IMR-90 (cell line): ENCODE measurements at regions not wholly inside any gene's neighbourhood (a gene's known extent, or its start where the extent isn't known, plus 50 kb on each side); places are given as distances from the start of the nearest gene placed in this dataset.

ENCODE experiments used
- ATAC-seq: fragments of 200-7000 bp; cut with Tn5 transposase; 2 replicates; pipeline ENCODE4 v1.9.1; 2020; ENCODE audit warnings: low read depth, mild to moderate bottlenecking, moderate library complexity
- BruUV-seq: library from RNA; stranded (reverse); fragments of 400-500 nt; replicated peaks from 2 replicates; lab custom pipeline; 2021; lab: Mats Ljungman, UMichigan
- CTCF ChIA-PET: fragments of 300-600 bp; formaldehyde crosslinking; extraction: SDS; loops from one replicate; lab custom pipeline; 2021; ENCODE audit warnings: antibody characterized with exemption; lab: Yijun Ruan, JAX
- POLR2A ChIA-PET: fragments of 300-600 bp; sonication (Branson Sonifier 250); formaldehyde crosslinking; loops from one replicate; lab custom pipeline; 2022; ENCODE audit warnings: antibody characterized with exemption; ENCODE audit not compliant: unreplicated experiment; lab: Charles Lee
- DNase-seq: peaks from one replicate; pipeline ENCODE4 v3.0.0; 2013
- H2AFZ ChIP-seq: replicated peaks from 2 replicates; pipeline ENCODE3; 2013; ENCODE audit warnings: low read length, mild to moderate bottlenecking; ENCODE audit not compliant: poor library complexity
- H2AK5ac ChIP-seq: 2 replicates; pipeline ENCODE4 v1.6.1; 2013; ENCODE audit warnings: low read depth, low read length, inconsistent platforms
- H2AK9ac ChIP-seq: replicated peaks from 2 replicates; pipeline ENCODE3; 2013; ENCODE audit warnings: mild to moderate bottlenecking, low read depth, low read length, moderate library complexity; ENCODE audit not compliant: poor library complexity
- H2BK120ac ChIP-seq: 2 replicates; pipeline ENCODE4 v1.6.1; 2013; ENCODE audit warnings: low read depth, low read length, inconsistent platforms
- H2BK15ac ChIP-seq: 3 replicates; pipeline ENCODE4 v1.6.1; 2013; ENCODE audit warnings: low read depth, low read length, inconsistent platforms
- H2BK20ac ChIP-seq: 2 replicates; pipeline ENCODE4 v1.6.1; 2013; ENCODE audit warnings: low read depth, mild to moderate bottlenecking, inconsistent platforms, low read length, moderate library complexity
- H2BK5ac ChIP-seq: 2 replicates; pipeline ENCODE4 v1.6.1; 2013; ENCODE audit warnings: mild to moderate bottlenecking, low read depth, low read length, inconsistent platforms; ENCODE audit not compliant: poor library complexity, severe bottlenecking
- H3K14ac ChIP-seq: replicated peaks from 2 replicates; pipeline ENCODE4 v1.6.1; 2013; ENCODE audit warnings: low read depth, low read length, inconsistent platforms
- H3K18ac ChIP-seq: 2 replicates; pipeline ENCODE4 v1.6.1; 2013; ENCODE audit warnings: low read depth, low read length, control low read depth
- H3K23ac ChIP-seq: 2 replicates; pipeline ENCODE4 v1.6.1; 2013; ENCODE audit warnings: low read depth, low read length, inconsistent platforms
- H3K27ac ChIP-seq: 2 replicates; pipeline ENCODE4 v1.5.1; 2013; ENCODE audit warnings: mild to moderate bottlenecking, control low read depth, low read length; ENCODE audit not compliant: insufficient read depth
- H3K27me3 ChIP-seq: 2 replicates; pipeline ENCODE4 v1.6.1; 2013; ENCODE audit warnings: low read length; ENCODE audit not compliant: control insufficient read depth, insufficient read depth
- H3K36me3 ChIP-seq: 2 replicates; pipeline ENCODE4 v1.6.1; 2013; ENCODE audit warnings: low read length, mixed read lengths; ENCODE audit not compliant: control insufficient read depth, insufficient read depth
- H3K4ac ChIP-seq: 2 replicates; pipeline ENCODE4 v1.6.1; 2013; ENCODE audit warnings: low read depth, low read length, inconsistent platforms
- H3K4me1 ChIP-seq: 2 replicates; pipeline ENCODE4 v1.6.1; 2013; ENCODE audit warnings: low read length, mixed read lengths; ENCODE audit not compliant: control insufficient read depth, insufficient read depth
- H3K4me2 ChIP-seq: 2 replicates; pipeline ENCODE4 v1.6.1; 2013; ENCODE audit warnings: low read depth, mild to moderate bottlenecking, control low read depth, low read length, moderate library complexity
- H3K4me3 ChIP-seq: 2 replicates; pipeline ENCODE4 v1.5.1; 2013; ENCODE audit warnings: low read depth, mild to moderate bottlenecking, control low read depth, low read length, moderate library complexity; ENCODE audit not compliant: insufficient read depth
- H3K56ac ChIP-seq: 2 replicates; pipeline ENCODE4 v1.6.1; 2013; ENCODE audit warnings: low read length, inconsistent platforms; ENCODE audit not compliant: insufficient read depth; ENCODE audit errors: extremely low read depth
- H3K79me1 ChIP-seq, 2 experiments: 2 replicates each; pipeline ENCODE4 v1.6.1; 2013; ENCODE audit warnings: low read length in 2 of 2, inconsistent platforms in 1 of 2, low read depth in 1 of 2
- H3K9ac ChIP-seq: 2 replicates; pipeline ENCODE4 v1.6.1; 2013; ENCODE audit warnings: low read depth, low read length, control low read depth
- H3K9me1 ChIP-seq: 2 replicates; pipeline ENCODE4 v1.6.1; 2013; ENCODE audit warnings: low read length, inconsistent platforms; ENCODE audit not compliant: insufficient read depth
- H3K9me3 ChIP-seq: 2 replicates; pipeline ENCODE4 v1.6.1; 2013; ENCODE audit warnings: low read length; ENCODE audit not compliant: control insufficient read depth, insufficient read depth
- H4K20me1 ChIP-seq: 2 replicates; pipeline ENCODE4 v1.6.1; 2013; ENCODE audit warnings: low read length, inconsistent platforms; ENCODE audit not compliant: insufficient read depth
- H4K5ac ChIP-seq: 2 replicates; pipeline ENCODE4 v1.6.1; 2013; ENCODE audit warnings: mild to moderate bottlenecking, low read depth, low read length, control low read depth
- H4K8ac ChIP-seq, 2 experiments: 2 replicates each; pipeline ENCODE4 v1.6.1; 2013; ENCODE audit warnings: low read depth in 2 of 2, low read length in 2 of 2, control low read depth in 1 of 2, inconsistent platforms in 1 of 2
- H4K91ac ChIP-seq: 2 replicates; pipeline ENCODE4 v1.6.1; 2013; ENCODE audit warnings: low read depth, low read length, inconsistent platforms; ENCODE audit not compliant: insufficient read depth
- CEBPB ChIP-seq: IDR thresholded peaks from 2 replicates; pipeline ENCODE4 v1.6.1; 2012; ENCODE audit warnings: low read depth, low read length, improper control_type of control experiment
- CHD1 ChIP-seq: IDR thresholded peaks from 2 replicates; pipeline ENCODE4 v1.6.1; 2012; ENCODE audit warnings: low read depth, low read length, improper control_type of control experiment
- MAFK ChIP-seq: IDR thresholded peaks from 2 replicates; pipeline ENCODE4 v1.6.1; 2012; ENCODE audit warnings: low read depth, low read length, improper control_type of control experiment
- MAZ ChIP-seq: IDR thresholded peaks from 2 replicates; pipeline ENCODE4 v1.6.1; 2012; ENCODE audit warnings: low read depth, mild to moderate bottlenecking, low read length, improper control_type of control experiment, moderate library complexity, borderline replicate concordance
- NFE2L2 ChIP-seq: fragments of 150-350 bp; IDR thresholded peaks from 2 replicates; pipeline ENCODE4 v1.6.1; 2016; ENCODE audit warnings: low read depth, mild to moderate bottlenecking, low read length
- RAD21 ChIP-seq: IDR thresholded peaks from 2 replicates; pipeline ENCODE4 v1.6.1; 2012; ENCODE audit warnings: low read length, improper control_type of control experiment
- SMC3 ChIP-seq: fragments of 150-350 bp; IDR thresholded peaks from 2 replicates; pipeline ENCODE4 v1.6.1; 2016; ENCODE audit warnings: low read depth, mild to moderate bottlenecking, antibody characterized with exemption, low read length, moderate library complexity
- USF2 ChIP-seq: fragments of 150-350 bp; IDR thresholded peaks from 2 replicates; pipeline ENCODE4 v1.6.1; 2017; ENCODE audit warnings: mild to moderate bottlenecking, antibody characterized with exemption, low read length, low read depth
- WGBS, 2 experiments: methylation state at CpG; one replicate each; pipeline versions ENCODE4 v1.1.5 to v1.1.7; 2013; ENCODE audit warnings: missing lambda C conversion rate in 2 of 2; ENCODE audit not compliant: insufficient read length in 1 of 2; ENCODE audit errors: extremely low coverage in 2 of 2; 5-methylcytosine and 5-hydroxymethylcytosine counted together
- dilution Hi-C: fragments of 300-500 bp; cut with HindIII; formaldehyde crosslinking; loops from one replicate; pipeline ENCODE4 v1.14.3; 2018; ENCODE audit warnings: low sequenced_read_pairs; ENCODE audit not compliant: unreplicated experiment
- in situ Hi-C: fragments of 300-500 bp; cut with MboI; formaldehyde crosslinking; loops from 3 replicates; pipeline ENCODE4 v1.14.3; 2019; ENCODE audit warnings: low sequenced_read_pairs, inconsistent platforms, mixed read lengths
- intact Hi-C: fragments of 100-400 bp; cut with micrococcal nuclease; formaldehyde crosslinking; loops from 2 replicates; pipeline ENCODE4 v1.10.0; 2022

- POLR2A ChIA-PET, result no interaction called here
- H2AFZ ChIP-seq, result no peak overlapping the region
These were observed 212.5 kb downstream of the SEMA6A start for GRCh38 chr5:116361979-116362577.

More at GRCh38 chr5:116361979-116362577, 212.5 kb downstream of the SEMA6A start:
- Histone ChIP-seq H2BK5ac (no peak overlapping the region), H2BK120ac (no peak overlapping the region), H3K9me1 (no peaks in the 10 kb centered on the region), H2BK20ac (no peak overlapping the region), H3K23ac (no peak overlapping the region), H4K8ac (no peak overlapping the region), H3K9me3 (no peaks in the 10 kb centered on the region), H3K4me2 (peak overlapping the region; percentile 40; the same call in 1 of the 2 replicates), H3K27ac (no peak overlapping the region), H3K56ac (no peak overlapping the region), H3K9ac (no peak overlapping the region), H3K18ac (no peak overlapping the region), H3K36me3 (no peaks in the 10 kb centered on the region), H4K5ac (no peak overlapping the region), H3K14ac (no peak overlapping the region), H3K4me3 (no peak overlapping the region), H3K27me3 (peaks cover 3% of the 10 kb centered on the region; the same call in 1 of the 2 replicates), H2BK15ac (no peak overlapping the region), H4K20me1 (no peaks in the 10 kb centered on the region), H4K91ac (no peak overlapping the region), H2AK5ac (no peak overlapping the region), H2AK9ac (no peak overlapping the region), H3K4me1 (no peaks in the 10 kb centered on the region), H3K4ac (no peak overlapping the region), H3K79me1 (no peaks in the 10 kb centered on the region)
- DNase-seq (no peak), ATAC-seq (no peak)
- CTCF ChIA-PET, result no interaction called here
- WGBS, 2 experiments, result no CpG with 5 or more reads among the region's 6 CpGs
- BruUV-seq, result no TSS peak
- in situ Hi-C loops (no loop called here), intact Hi-C loops (loop anchor here (5.0 kb wide), 1 partner anchor 225 kb away; no protein-coding TSS in a partner anchor), dilution Hi-C loops (no loop called here)
- TF ChIP-seq SMC3, result no peak
- no peak for TF ChIP-seq NFE2L2
- TF ChIP-seq USF2, result no peak
- no peak for TF ChIP-seq MAZ
- TF ChIP-seq RAD21, result no peak
- TF ChIP-seq MAFK, result no peak
- no peak for TF ChIP-seq CEBPB
- no peak for TF ChIP-seq CHD1
